PC-9 (cell line): ENCODE measurements at regions not wholly inside any gene's neighbourhood (a gene's known extent, or its start where the extent isn't known, plus 50 kb on each side); places are given as distances from the start of the nearest gene placed in this dataset.

Experiments used
- BruUV-seq: library from RNA; stranded (reverse); fragments of 400-500 nt; replicated peaks from 2 replicates; lab custom pipeline; 2021; lab: Mats Ljungman, UMichigan
- CTCF ChIA-PET: fragments of 300-600 bp; sonication (Branson Sonifier 250); formaldehyde crosslinking; loops from one replicate; lab custom pipeline; 2022; ENCODE audit warnings: antibody characterized with exemption; lab: Charles Lee
- POLR2A ChIA-PET: fragments of 300-600 bp; sonication (Branson Sonifier 250); formaldehyde crosslinking; loops from one replicate; lab custom pipeline; 2022; ENCODE audit warnings: antibody characterized with exemption; ENCODE audit not compliant: unreplicated experiment; lab: Charles Lee
- DNase-seq, 2 experiments: peaks; one replicate each; pipeline versions ENCODE4 v3.0.0 to v3.0.0-alpha.2; 2015 to 2022; ENCODE audit warnings: mixed read lengths in 1 of 2
- H2AFZ ChIP-seq: fragments of 200-600 bp; sonication (generic); 2 replicates; pipeline ENCODE4 v1.8.1; 2017; ENCODE audit warnings: antibody characterized with exemption
- H3F3A ChIP-seq: fragments of 200-600 bp; sonication (generic); 2 replicates; pipeline ENCODE4 v1.8.1; 2017; ENCODE audit warnings: antibody characterized with exemption, mild to moderate bottlenecking, low read depth; ENCODE audit not compliant: insufficient read depth
- H3K27ac ChIP-seq: fragments of 200-600 bp; sonication (generic); 2 replicates; pipeline ENCODE4 v1.6.1; 2016; ENCODE audit warnings: mixed run types
- H3K27me3 ChIP-seq: fragments of 200-600 bp; sonication (generic); 2 replicates; pipeline ENCODE4 v1.6.1; 2016; ENCODE audit warnings: low read depth, mixed run types; ENCODE audit not compliant: insufficient read depth
- H3K36me3 ChIP-seq: fragments of 200-600 bp; sonication (generic); 2 replicates; pipeline ENCODE4 v1.6.1; 2016; ENCODE audit warnings: low read depth, mixed run types
- H3K4me1 ChIP-seq: fragments of 200-600 bp; sonication (generic); replicated peaks from 2 replicates; pipeline ENCODE4 v1.6.1; 2016; ENCODE audit warnings: mixed run types; ENCODE audit not compliant: insufficient read depth
- H3K4me2 ChIP-seq: fragments of 200-600 bp; sonication (generic); 2 replicates; pipeline ENCODE4 v1.6.1; 2017; ENCODE audit warnings: mixed run types
- H3K4me3 ChIP-seq: fragments of 200-600 bp; sonication (generic); 2 replicates; pipeline ENCODE4 v1.6.1; 2016; ENCODE audit warnings: mixed run types
- H3K79me2 ChIP-seq: fragments of 200-600 bp; sonication (generic); 2 replicates; pipeline ENCODE4 v1.6.1; 2017; ENCODE audit warnings: low read depth, mixed run types
- H3K9me2 ChIP-seq: fragments of 200-600 bp; sonication (generic); 2 replicates; pipeline ENCODE4 v1.8.1; 2017; ENCODE audit warnings: mild to moderate bottlenecking; ENCODE audit not compliant: insufficient read depth
- H3K9me3 ChIP-seq: fragments of 200-600 bp; sonication (generic); 2 replicates; pipeline ENCODE4 v1.8.1; 2016; ENCODE audit warnings: low read depth; ENCODE audit not compliant: insufficient read depth
- H4K20me1 ChIP-seq: fragments of 200-600 bp; sonication (generic); 2 replicates; pipeline ENCODE4 v1.8.1; 2017; ENCODE audit not compliant: insufficient read depth
- CTCF ChIP-seq: fragments of 200-600 bp; sonication (generic); conservative IDR thresholded peaks from 2 replicates; pipeline ENCODE4 v1.6.1; 2017; ENCODE audit warnings: mixed run types, antibody characterized with exemption, mild to moderate bottlenecking, moderate library complexity
- EZH2 ChIP-seq: fragments of 200-600 bp; sonication (generic); IDR thresholded peaks from 2 replicates; pipeline ENCODE4 v1.8.0; 2017; ENCODE audit warnings: antibody characterized with exemption, low read depth
- intact Hi-C: fragments of 100-400 bp; cut with micrococcal nuclease; formaldehyde crosslinking; loops from one replicate; pipeline ENCODE4 v1.10.0; 2022; ENCODE audit not compliant: unreplicated experiment

- no peaks in the 10 kb centered on the region for H3K9me3 ChIP-seq
- no peak overlapping the region for H2AFZ ChIP-seq
- ChIA-PET POLR2A (no interaction called here), CTCF (no interaction called here)
- no peaks in the 10 kb centered on the region for H3K4me1 ChIP-seq
- no peak overlapping the region for H3K27ac ChIP-seq
- no peak for DNase-seq
- no peak overlapping the region for H3K4me2 ChIP-seq
- no peaks in the 10 kb centered on the region for H4K20me1 ChIP-seq
- no peaks in the 10 kb centered on the region for H3F3A ChIP-seq
- H3K9me2 ChIP-seq, result no peaks in the 10 kb centered on the region
- H3K36me3 ChIP-seq, result no peaks in the 10 kb centered on the region
- H3K4me3 ChIP-seq, result no peak overlapping the region
- BruUV-seq, result no TSS peak
- no peaks in the 10 kb centered on the region for H3K79me2 ChIP-seq
- intact Hi-C loops, result no loop called here
- H3K27me3 ChIP-seq, result no peaks in the 10 kb centered on the region
- TF ChIP-seq EZH2 (no peak), CTCF (no peak)
Observed at GRCh38 chr10:33412653-33413361, 78.3 kb upstream of the NRP1 start.

- Histone ChIP-seq H3K27me3 (no peaks in the 10 kb centered on the region), H3K4me3 (no peak overlapping the region), H2AFZ (no peak overlapping the region), H3K27ac (no peak overlapping the region), H3K9me3 (no peaks in the 10 kb centered on the region), H4K20me1 (no peaks in the 10 kb centered on the region), H3K79me2 (no peaks in the 10 kb centered on the region), H3K9me2 (no peaks in the 10 kb centered on the region), H3K4me2 (no peak overlapping the region), H3K36me3 (no peaks in the 10 kb centered on the region), H3F3A (no peaks in the 10 kb centered on the region), H3K4me1 (no peaks in the 10 kb centered on the region)
- intact Hi-C loops, result no loop called here
- no peak for DNase-seq
- ChIA-PET POLR2A (no interaction called here), CTCF (no interaction called here)
- BruUV-seq, result no TSS peak
- TF ChIP-seq CTCF (no peak), EZH2 (no peak)
Observed at GRCh38 chr10:33412241-33412640, 77.8 kb upstream of the NRP1 start.

GRCh38 chr10:33410860-33411234, 76.4 kb upstream of the NRP1 start:
- CTCF ChIA-PET, result no interaction called here
- H3K4me3 ChIP-seq, result no peak overlapping the region
- no peaks in the 10 kb centered on the region for H3K9me2 ChIP-seq
- no peaks in the 10 kb centered on the region for H3K4me1 ChIP-seq
- BruUV-seq, result no TSS peak
- H3F3A ChIP-seq, result no peaks in the 10 kb centered on the region
- H3K79me2 ChIP-seq, result no peaks in the 10 kb centered on the region
- no peak overlapping the region for H2AFZ ChIP-seq
- intact Hi-C loops, result no loop called here
- POLR2A ChIA-PET, result no interaction called here
- DNase-seq, result no peak
- TF ChIP-seq CTCF (no peak), EZH2 (no peak)
- no peaks in the 10 kb centered on the region for H3K9me3 ChIP-seq
- H3K36me3 ChIP-seq, result no peaks in the 10 kb centered on the region
- H3K27me3 ChIP-seq, result no peaks in the 10 kb centered on the region
- no peak overlapping the region for H3K27ac ChIP-seq
- H4K20me1 ChIP-seq, result no peaks in the 10 kb centered on the region
- H3K4me2 ChIP-seq, result no peak overlapping the region
